ENCODE measurements at regions not wholly inside any gene's neighbourhood (a gene's known extent, or its start where the extent isn't known, plus 50 kb on each side); places are given as distances from the start of the nearest gene placed in this dataset.

GRCh38 chr1:83763361-83764095 lies 235.4 kb downstream of the TTLL7 start:
- H3K4me3 ChIP-seq (ENCODE audit: low read length) = no peak overlapping the region
- no peak for TF ChIP-seq ZNF274 (IDR thresholded peaks at IDR 0.05; ENCODE audit: low read depth, low read length)

GRCh38 chr1:83762416-83762815 lies 236.5 kb downstream of the TTLL7 start:
- no peak for TF ChIP-seq ZNF274 (IDR thresholded peaks at IDR 0.05; ENCODE audit: low read depth, low read length)
- H3K4me3 ChIP-seq (ENCODE audit: low read length) = no peak overlapping the region

DNA sequence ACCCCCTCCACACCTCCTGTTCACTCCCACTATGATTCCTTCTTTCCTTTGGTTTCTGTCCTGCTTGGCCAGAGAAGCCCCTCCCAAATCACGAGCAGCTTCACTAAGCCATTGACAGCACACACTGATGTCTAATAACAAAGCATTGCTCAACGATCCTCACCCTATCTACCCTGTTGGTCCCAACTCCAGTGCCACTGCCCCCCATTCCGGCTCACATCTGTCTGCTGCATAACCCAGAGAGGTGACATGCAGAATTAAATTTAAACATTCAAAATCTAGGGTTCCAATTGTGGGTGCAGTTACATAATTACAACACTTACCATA lies 236.9 kb downstream of the TTLL7 start:
- no peak overlapping the region for H3K4me3 ChIP-seq (ENCODE audit: low read length)
- TF ChIP-seq ZNF274 (IDR thresholded peaks at IDR 0.05; ENCODE audit: low read depth, low read length) = no peak

DNA sequence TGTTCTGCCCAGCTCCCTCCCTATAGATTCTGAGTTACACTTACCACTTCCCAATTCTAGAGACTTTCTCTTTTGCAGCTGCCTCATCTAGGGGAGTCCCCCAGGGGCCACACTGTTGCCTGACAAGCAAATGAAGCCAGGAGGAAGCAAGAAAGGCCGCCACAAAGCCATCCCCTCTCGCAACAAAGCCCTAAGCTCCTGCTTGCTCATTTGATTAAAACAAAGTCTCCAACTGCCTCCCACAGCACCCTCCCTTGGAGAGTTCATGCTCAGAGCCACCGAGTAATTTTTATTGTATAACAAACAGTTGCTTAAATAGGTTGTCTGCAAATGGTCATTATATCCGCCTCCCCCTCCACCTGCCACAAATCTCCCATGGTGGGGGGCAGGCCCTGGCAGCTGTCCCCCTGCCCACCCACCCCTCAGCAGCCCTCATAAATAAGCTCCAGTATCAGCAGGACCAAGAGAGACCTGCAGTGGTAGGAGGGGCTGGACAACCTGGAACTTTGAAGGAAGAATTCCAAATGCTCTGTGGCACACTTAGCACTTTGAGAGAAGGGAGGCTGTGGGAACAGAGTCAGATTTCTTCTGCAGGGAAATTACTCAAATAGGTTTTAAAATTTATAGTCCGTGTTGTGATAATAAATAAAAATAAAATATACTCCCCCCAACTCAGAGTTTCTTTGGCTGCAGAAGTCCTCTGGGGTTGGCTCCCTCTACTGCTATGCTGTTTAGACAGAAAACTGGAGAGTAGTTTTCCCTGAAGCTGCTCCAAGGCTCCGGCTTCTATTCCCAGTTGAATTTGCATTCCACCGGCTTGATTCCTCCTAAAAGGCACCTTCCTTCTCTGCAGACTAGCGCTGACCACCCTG lies 237.5 kb downstream of the TTLL7 start:
- H3K4me3 ChIP-seq (ENCODE audit: low read length) = no peak overlapping the region

GRCh38 chr1:83760226-83761021 lies 238.5 kb downstream of the TTLL7 start:
- TF ChIP-seq ZNF274 (IDR thresholded peaks at IDR 0.05; ENCODE audit: low read depth, low read length) = no peak
- no peak overlapping the region for H3K4me3 ChIP-seq (ENCODE audit: low read length)

More for the DNA sequence above, 237.5 kb downstream of the TTLL7 start:
- no peak for TF ChIP-seq ZNF274 (IDR thresholded peaks at IDR 0.05; ENCODE audit: low read depth, low read length)

GRCh38 chr1:83756984-83757717 lies 241.8 kb downstream of the TTLL7 start:
- TF ChIP-seq ZNF274 (IDR thresholded peaks at IDR 0.05; ENCODE audit: low read depth, low read length) = no peak
- no peak overlapping the region for H3K4me3 ChIP-seq (ENCODE audit: low read length)

DNA sequence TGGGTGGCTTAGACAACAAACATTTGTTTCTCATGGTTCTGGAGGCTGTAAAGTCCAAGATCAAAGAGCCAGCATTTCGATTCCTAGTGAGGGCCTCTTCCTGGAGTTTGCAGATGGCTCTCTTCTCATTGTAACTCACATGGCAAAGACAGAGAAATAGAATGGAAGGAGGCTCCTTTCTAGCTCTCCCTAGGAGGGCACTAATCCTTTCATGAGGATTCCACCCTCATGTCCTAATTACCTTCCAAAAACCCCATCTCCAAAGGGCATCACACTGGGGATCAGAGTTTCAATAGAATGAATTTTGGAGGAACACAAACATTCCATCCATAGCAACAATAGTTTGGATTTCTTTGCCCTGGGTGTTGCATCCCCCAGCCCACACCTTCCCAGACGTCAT lies 247.3 kb downstream of the TTLL7 start:
- no peak for TF ChIP-seq ZNF274 (IDR thresholded peaks at IDR 0.05; ENCODE audit: low read depth, low read length)
- no peak overlapping the region for H3K4me3 ChIP-seq (ENCODE audit: low read length)

DNA sequence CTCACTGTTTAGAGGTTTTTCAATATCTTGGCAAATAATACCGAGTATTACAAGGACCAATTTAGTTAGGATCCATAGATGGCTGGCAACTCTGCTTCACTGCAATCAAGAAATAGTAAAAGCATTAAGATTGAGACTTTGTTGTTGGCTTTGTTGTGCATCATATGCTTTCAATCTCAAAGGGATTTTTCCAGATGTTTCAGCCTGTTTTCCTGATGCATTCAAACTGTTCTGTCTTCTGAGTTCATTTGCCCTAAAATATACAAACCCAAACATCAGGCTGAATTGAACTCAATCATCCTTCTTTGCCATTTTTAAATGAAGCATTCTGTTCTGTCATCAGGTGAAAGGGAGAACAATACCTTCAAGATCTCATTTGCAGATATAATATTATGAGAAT lies 248.7 kb downstream of the TTLL7 start:
- H3K4me3 ChIP-seq (ENCODE audit: low read length) = no peak overlapping the region
- TF ChIP-seq ZNF274 (IDR thresholded peaks at IDR 0.05; ENCODE audit: low read depth, low read length) = no peak

DNA sequence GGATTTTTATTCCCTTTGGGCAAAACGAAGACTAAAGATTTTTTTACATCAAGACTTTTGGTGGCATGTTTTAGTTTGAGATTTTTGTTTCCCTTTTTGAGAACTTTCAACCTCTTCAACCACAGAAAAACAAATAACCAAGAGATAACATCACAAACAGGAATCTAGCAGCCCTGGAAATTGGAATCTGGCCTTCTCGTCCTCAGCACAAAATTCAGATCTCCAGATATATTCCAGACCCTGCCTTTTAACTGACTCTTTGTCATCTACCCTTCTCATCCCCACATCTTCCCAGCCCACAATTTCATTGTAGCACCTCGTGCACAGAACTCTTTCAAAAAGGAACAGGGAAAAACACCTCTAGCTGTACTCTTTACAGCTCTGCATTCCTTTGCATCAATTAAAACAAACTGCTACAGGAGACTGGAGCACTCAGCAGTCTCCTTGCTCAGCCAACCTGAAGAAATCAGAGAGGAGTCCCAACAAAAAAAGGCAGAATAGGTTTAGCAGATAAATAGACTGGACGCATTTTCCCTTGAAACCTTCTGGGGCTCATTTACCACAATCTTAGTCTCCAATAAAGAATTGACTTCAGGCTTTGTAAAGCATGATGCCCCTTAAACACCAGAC lies 251.0 kb downstream of the TTLL7 start:
- no peak for TF ChIP-seq ZNF274 (IDR thresholded peaks at IDR 0.05; ENCODE audit: low read depth, low read length)
- no peak overlapping the region for H3K4me3 ChIP-seq (ENCODE audit: low read length)

DNA sequence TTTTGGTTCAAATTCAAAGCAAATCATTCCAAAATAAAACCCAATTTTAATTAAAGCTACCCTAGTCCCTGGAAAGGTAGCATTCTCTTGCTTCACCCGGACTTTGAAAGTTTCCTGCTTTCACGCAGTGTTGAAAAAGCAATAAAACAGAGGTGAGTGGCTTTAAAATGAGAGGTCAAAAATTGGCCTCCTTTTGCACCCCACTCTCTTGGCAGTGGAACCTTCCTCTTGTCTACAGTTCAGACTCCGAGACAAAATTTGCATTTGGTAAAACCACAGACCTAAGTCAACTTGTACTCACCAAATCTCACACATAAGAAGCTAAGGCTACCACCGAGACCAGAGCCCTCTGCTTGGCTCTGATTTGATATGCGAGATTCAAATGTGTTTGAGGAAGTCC lies 252.7 kb downstream of the TTLL7 start:
- no peak for TF ChIP-seq ZNF274 (IDR thresholded peaks at IDR 0.05; ENCODE audit: low read depth, low read length)

DNA sequence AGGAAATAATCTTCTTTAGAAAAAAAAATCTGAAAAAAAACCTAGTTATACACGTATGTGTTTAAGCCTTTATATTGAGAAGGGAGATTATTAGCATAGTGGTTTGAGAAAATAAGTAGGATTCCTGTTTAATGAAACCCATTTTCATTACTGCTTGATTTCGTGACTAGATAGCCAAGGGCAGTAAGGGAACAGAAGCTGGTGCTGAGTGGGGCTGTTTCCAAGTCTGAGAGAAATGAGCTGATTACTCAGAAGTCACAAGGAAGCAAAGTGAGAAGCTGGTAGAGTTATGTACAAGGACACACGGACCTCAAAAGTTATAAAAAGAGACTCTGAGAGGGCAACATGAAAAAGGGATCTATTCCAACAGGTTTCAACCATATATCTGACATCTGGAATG lies 256.5 kb downstream of the TTLL7 start:
- no peak overlapping the region for H3K4me3 ChIP-seq (ENCODE audit: low read length)
- TF ChIP-seq ZNF274 (IDR thresholded peaks at IDR 0.05; ENCODE audit: low read depth, low read length) = no peak

More for the DNA sequence above, 252.7 kb downstream of the TTLL7 start:
- H3K4me3 ChIP-seq (ENCODE audit: low read length) = no peak overlapping the region

GRCh38 chr1:83741770-83742169 lies 257.2 kb downstream of the TTLL7 start:
- H3K4me3 ChIP-seq (ENCODE audit: low read length) = no peak overlapping the region
- TF ChIP-seq ZNF274 (IDR thresholded peaks at IDR 0.05; ENCODE audit: low read depth, low read length) = no peak

DNA sequence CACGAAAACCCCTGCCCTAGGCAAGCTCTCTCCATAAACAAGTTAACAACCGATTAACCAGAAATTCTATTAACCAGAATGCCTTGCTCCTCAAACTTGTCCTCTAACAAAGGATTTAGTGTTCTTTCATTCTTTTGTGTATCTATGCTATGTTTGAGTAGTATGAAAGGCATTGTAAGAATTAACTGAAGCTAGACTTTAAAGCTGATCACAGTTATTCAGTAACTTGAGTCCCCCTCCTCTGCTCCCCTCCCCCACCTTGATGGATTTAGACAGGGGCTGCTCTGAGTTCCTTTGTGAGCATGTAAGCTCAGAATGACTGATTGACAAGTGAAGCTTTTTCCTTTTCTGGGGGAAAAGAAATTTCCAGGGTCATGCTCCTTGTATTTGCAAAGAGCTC lies 257.6 kb downstream of the TTLL7 start:
- no peak overlapping the region for H3K4me3 ChIP-seq (ENCODE audit: low read length)
- no peak for TF ChIP-seq ZNF274 (IDR thresholded peaks at IDR 0.05; ENCODE audit: low read depth, low read length)

Measured in GM08714 (cell line).